GM23338 (cell line): ENCODE measurements at regions not wholly inside any gene's neighbourhood (a gene's known extent, or its start where the extent isn't known, plus 50 kb on each side); places are given as distances from the start of the nearest gene placed in this dataset.
"Not testable (repeated sequence)": the region's sequence is repeated elsewhere in the genome, so short reads cannot be mapped to it uniquely, and the experiment has no call there.

Experiments used
- ATAC-seq: fragments of 200-7000 bp; cut with Tn5 transposase; 3 replicates; pipeline ENCODE4 v1.9.1; 2020
- DNase-seq: peaks from one replicate; pipeline ENCODE4 v3.0.0-alpha.2; 2015; ENCODE audit warnings: low spot score
- H2AFZ ChIP-seq: fragments of 200-600 bp; sonication (generic); 2 replicates; pipeline ENCODE4 v1.8.0; 2016; ENCODE audit warnings: antibody characterized with exemption, mild to moderate bottlenecking, moderate library complexity
- H3F3A ChIP-seq: fragments of 200-600 bp; sonication (generic); replicated peaks from 2 replicates; pipeline ENCODE4 v1.8.0; 2017; ENCODE audit warnings: antibody characterized with exemption, mixed run types, low read depth
- H3K27ac ChIP-seq: fragments of 200-600 bp; sonication (generic); 2 replicates; pipeline ENCODE4 v1.6.1; 2016; ENCODE audit warnings: low read depth
- H3K27me3 ChIP-seq: fragments of 200-600 bp; sonication (generic); 2 replicates; pipeline ENCODE4 v1.8.0; 2016; ENCODE audit warnings: mild to moderate bottlenecking, mixed run types, moderate library complexity; ENCODE audit not compliant: insufficient read depth
- H3K36me3 ChIP-seq: fragments of 200-600 bp; sonication (generic); 2 replicates; pipeline ENCODE4 v1.8.0; 2016; ENCODE audit warnings: mild to moderate bottlenecking; ENCODE audit not compliant: insufficient read depth
- H3K4me1 ChIP-seq: fragments of 200-600 bp; sonication (generic); 2 replicates; pipeline ENCODE4 v1.8.0; 2016; ENCODE audit warnings: mild to moderate bottlenecking, moderate library complexity; ENCODE audit not compliant: insufficient read depth
- H3K4me2 ChIP-seq: fragments of 200-600 bp; sonication (generic); 2 replicates; pipeline ENCODE4 v1.7.1; 2017; ENCODE audit warnings: mixed run types
- H3K4me3 ChIP-seq: fragments of 200-600 bp; sonication (generic); 2 replicates; pipeline ENCODE4 v1.6.1; 2016; ENCODE audit warnings: mixed run types
- H3K79me2 ChIP-seq: fragments of 200-600 bp; sonication (generic); replicated peaks from 2 replicates; pipeline ENCODE4 v1.8.0; 2017; ENCODE audit warnings: mild to moderate bottlenecking; ENCODE audit not compliant: insufficient read depth
- H3K9me2 ChIP-seq: fragments of 200-600 bp; sonication (generic); 2 replicates; pipeline ENCODE4 v1.8.0; 2017; ENCODE audit not compliant: insufficient read depth
- H4K20me1 ChIP-seq: fragments of 200-600 bp; sonication (generic); replicated peaks from 2 replicates; pipeline ENCODE4 v1.8.0; 2017; ENCODE audit warnings: mild to moderate bottlenecking; ENCODE audit not compliant: insufficient read depth
- H3K27ac Mint-ChIP-seq: 2 replicates; pipeline ENCODE4 v1.8.0; 2020; ENCODE audit warnings: inconsistent platforms, mild to moderate bottlenecking, moderate library complexity, mixed read lengths
- H3K27me3 Mint-ChIP-seq: 3 replicates; pipeline ENCODE4 v1.8.0; 2022; ENCODE audit warnings: low read depth, mild to moderate bottlenecking, moderate library complexity, mixed read lengths, inconsistent platforms; ENCODE audit not compliant: insufficient read depth, poor library complexity
- H3K36me3 Mint-ChIP-seq: 3 replicates; pipeline ENCODE4 v1.8.0; 2021; ENCODE audit warnings: low read depth, mild to moderate bottlenecking, inconsistent platforms, moderate library complexity, mixed read lengths
- H3K4me1 Mint-ChIP-seq: 3 replicates; pipeline ENCODE4 v1.8.0; 2020; ENCODE audit warnings: mild to moderate bottlenecking, inconsistent platforms, mixed read lengths
- H3K4me3 Mint-ChIP-seq: 3 replicates; pipeline ENCODE4 v1.8.0; 2021; ENCODE audit warnings: moderate library complexity, mild to moderate bottlenecking, inconsistent platforms, mixed read lengths
- H3K9me3 Mint-ChIP-seq: 3 replicates; pipeline ENCODE4 v1.8.0; 2020; ENCODE audit warnings: moderate library complexity, mild to moderate bottlenecking, inconsistent platforms, mixed read lengths
- CREB1 ChIP-seq: fragments of 250-450 bp; sonication (Bioruptor Pico); IDR thresholded peaks from 2 replicates; pipeline ENCODE4 v1.5.0; 2020; ENCODE audit warnings: low read depth, mild to moderate bottlenecking, moderate library complexity
- EZH2 ChIP-seq: fragments of 200-600 bp; sonication (generic); IDR thresholded peaks from one replicate; pipeline ENCODE4 v1.8.0; 2017; ENCODE audit warnings: antibody characterized with exemption, mild to moderate bottlenecking, low read depth; ENCODE audit not compliant: unreplicated experiment
- EZH2phosphoT487 ChIP-seq: fragments of 200-600 bp; sonication (generic); IDR thresholded peaks from one replicate; pipeline ENCODE4 v1.8.1; 2018; ENCODE audit warnings: antibody characterized with exemption; ENCODE audit not compliant: unreplicated experiment
- JUNB ChIP-seq: IDR thresholded peaks from one replicate; pipeline ENCODE4 v1.6.1; 2016; ENCODE audit warnings: antibody characterized with exemption; ENCODE audit not compliant: unreplicated experiment
- STAT1 ChIP-seq: IDR thresholded peaks from one replicate; pipeline ENCODE4 v1.6.1; 2016; ENCODE audit warnings: antibody characterized with exemption; ENCODE audit not compliant: unreplicated experiment
- ZNF114 ChIP-seq: fragments of 250-450 bp; sonication (Bioruptor Pico); IDR thresholded peaks from 2 replicates; pipeline ENCODE4 v1.5.0; 2020; ENCODE audit warnings: mild to moderate bottlenecking, moderate library complexity
- ZNF331 ChIP-seq: fragments of 250-450 bp; sonication (Bioruptor Pico); IDR thresholded peaks from 2 replicates; pipeline ENCODE4 v1.5.0; 2020; ENCODE audit warnings: low read depth, mild to moderate bottlenecking, moderate library complexity
- TF ChIP-seq, protein P1 (sequence below): IDR thresholded peaks from 2 replicates; pipeline ENCODE4 v1.6.1; 2016; ENCODE audit warnings: antibody characterized with exemption
- TF ChIP-seq, protein P2 (sequence below): fragments of 250-450 bp; sonication (Bioruptor Pico); IDR thresholded peaks from 2 replicates; pipeline ENCODE4 v1.5.0; 2020; ENCODE audit warnings: mild to moderate bottlenecking, moderate library complexity

- Histone ChIP-seq H3K4me2 (no peak overlapping the region), H3K36me3 (no peaks in the 10 kb centered on the region), H3K9me2 (0 out of 2 replicates have a peak, but pooled peaks cover 2% of the 10 kb centered on the region), H3K4me1 (no peaks in the 10 kb centered on the region), H3F3A (no peaks in the 10 kb centered on the region), H3K27ac (no peak overlapping the region), H3K4me3 (no peak overlapping the region), H4K20me1 (no peaks in the 10 kb centered on the region), H3K27me3 (no peaks in the 10 kb centered on the region), H2AFZ (no peak overlapping the region), H3K79me2 (no peaks in the 10 kb centered on the region)
- H3K27ac Mint-ChIP-seq = no peak overlapping the region
- H3K4me1 Mint-ChIP-seq = no peaks in the 10 kb centered on the region
- DNase-seq (no peak), ATAC-seq (no peak)
- H3K27me3 Mint-ChIP-seq = no peaks in the 10 kb centered on the region
- H3K36me3 Mint-ChIP-seq = no peaks in the 10 kb centered on the region
- H3K9me3 Mint-ChIP-seq = 0 out of 3 replicates have a peak, but pooled peaks cover 3% of the 10 kb centered on the region
- TF ChIP-seq CREB1 (CRISPR knock-in tag) = no peak
- H3K4me3 Mint-ChIP-seq = no peak overlapping the region
Measured at GRCh38 chr11:38693306-38693705, 2095.3 kb upstream of the RAG2 start.

GRCh38 chr11:38690211-38690610 lies 2092.2 kb upstream of the RAG2 start:
- not testable (repeated sequence) for H3K4me3 ChIP-seq, H3K36me3 Mint-ChIP-seq, H3K36me3 ChIP-seq, H3K27ac ChIP-seq, H3K4me3 Mint-ChIP-seq, H3K4me1 ChIP-seq, H3K79me2 ChIP-seq, H3K4me1 Mint-ChIP-seq, H3K9me2 ChIP-seq, H3F3A ChIP-seq, H3K27ac Mint-ChIP-seq, H3K27me3 ChIP-seq, DNase-seq, H3K4me2 ChIP-seq, ATAC-seq, H3K9me3 Mint-ChIP-seq, H2AFZ ChIP-seq, H3K27me3 Mint-ChIP-seq, H4K20me1 ChIP-seq

- Mint-ChIP-seq H3K9me3 (no peaks in the 10 kb centered on the region), H3K4me1 (no peaks in the 10 kb centered on the region), H3K4me3 (no peak overlapping the region), H3K27ac (no peak overlapping the region), H3K36me3 (no peaks in the 10 kb centered on the region), H3K27me3 (no peaks in the 10 kb centered on the region)
- H4K20me1 ChIP-seq = no peaks in the 10 kb centered on the region
- DNase-seq (no peak), ATAC-seq (no peak)
- TF ChIP-seq, protein P1, sequence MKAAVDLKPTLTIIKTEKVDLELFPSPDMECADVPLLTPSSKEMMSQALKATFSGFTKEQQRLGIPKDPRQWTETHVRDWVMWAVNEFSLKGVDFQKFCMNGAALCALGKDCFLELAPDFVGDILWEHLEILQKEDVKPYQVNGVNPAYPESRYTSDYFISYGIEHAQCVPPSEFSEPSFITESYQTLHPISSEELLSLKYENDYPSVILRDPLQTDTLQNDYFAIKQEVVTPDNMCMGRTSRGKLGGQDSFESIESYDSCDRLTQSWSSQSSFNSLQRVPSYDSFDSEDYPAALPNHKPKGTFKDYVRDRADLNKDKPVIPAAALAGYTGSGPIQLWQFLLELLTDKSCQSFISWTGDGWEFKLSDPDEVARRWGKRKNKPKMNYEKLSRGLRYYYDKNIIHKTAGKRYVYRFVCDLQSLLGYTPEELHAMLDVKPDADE = no peak
- TF ChIP-seq JUNB (no peak), EZH2 (no peak), ZNF114 (CRISPR knock-in tag) (no peak), STAT1 (no peak), ZNF331 (no peak), EZH2phosphoT487 (no peak)
- TF ChIP-seq, protein P2, sequence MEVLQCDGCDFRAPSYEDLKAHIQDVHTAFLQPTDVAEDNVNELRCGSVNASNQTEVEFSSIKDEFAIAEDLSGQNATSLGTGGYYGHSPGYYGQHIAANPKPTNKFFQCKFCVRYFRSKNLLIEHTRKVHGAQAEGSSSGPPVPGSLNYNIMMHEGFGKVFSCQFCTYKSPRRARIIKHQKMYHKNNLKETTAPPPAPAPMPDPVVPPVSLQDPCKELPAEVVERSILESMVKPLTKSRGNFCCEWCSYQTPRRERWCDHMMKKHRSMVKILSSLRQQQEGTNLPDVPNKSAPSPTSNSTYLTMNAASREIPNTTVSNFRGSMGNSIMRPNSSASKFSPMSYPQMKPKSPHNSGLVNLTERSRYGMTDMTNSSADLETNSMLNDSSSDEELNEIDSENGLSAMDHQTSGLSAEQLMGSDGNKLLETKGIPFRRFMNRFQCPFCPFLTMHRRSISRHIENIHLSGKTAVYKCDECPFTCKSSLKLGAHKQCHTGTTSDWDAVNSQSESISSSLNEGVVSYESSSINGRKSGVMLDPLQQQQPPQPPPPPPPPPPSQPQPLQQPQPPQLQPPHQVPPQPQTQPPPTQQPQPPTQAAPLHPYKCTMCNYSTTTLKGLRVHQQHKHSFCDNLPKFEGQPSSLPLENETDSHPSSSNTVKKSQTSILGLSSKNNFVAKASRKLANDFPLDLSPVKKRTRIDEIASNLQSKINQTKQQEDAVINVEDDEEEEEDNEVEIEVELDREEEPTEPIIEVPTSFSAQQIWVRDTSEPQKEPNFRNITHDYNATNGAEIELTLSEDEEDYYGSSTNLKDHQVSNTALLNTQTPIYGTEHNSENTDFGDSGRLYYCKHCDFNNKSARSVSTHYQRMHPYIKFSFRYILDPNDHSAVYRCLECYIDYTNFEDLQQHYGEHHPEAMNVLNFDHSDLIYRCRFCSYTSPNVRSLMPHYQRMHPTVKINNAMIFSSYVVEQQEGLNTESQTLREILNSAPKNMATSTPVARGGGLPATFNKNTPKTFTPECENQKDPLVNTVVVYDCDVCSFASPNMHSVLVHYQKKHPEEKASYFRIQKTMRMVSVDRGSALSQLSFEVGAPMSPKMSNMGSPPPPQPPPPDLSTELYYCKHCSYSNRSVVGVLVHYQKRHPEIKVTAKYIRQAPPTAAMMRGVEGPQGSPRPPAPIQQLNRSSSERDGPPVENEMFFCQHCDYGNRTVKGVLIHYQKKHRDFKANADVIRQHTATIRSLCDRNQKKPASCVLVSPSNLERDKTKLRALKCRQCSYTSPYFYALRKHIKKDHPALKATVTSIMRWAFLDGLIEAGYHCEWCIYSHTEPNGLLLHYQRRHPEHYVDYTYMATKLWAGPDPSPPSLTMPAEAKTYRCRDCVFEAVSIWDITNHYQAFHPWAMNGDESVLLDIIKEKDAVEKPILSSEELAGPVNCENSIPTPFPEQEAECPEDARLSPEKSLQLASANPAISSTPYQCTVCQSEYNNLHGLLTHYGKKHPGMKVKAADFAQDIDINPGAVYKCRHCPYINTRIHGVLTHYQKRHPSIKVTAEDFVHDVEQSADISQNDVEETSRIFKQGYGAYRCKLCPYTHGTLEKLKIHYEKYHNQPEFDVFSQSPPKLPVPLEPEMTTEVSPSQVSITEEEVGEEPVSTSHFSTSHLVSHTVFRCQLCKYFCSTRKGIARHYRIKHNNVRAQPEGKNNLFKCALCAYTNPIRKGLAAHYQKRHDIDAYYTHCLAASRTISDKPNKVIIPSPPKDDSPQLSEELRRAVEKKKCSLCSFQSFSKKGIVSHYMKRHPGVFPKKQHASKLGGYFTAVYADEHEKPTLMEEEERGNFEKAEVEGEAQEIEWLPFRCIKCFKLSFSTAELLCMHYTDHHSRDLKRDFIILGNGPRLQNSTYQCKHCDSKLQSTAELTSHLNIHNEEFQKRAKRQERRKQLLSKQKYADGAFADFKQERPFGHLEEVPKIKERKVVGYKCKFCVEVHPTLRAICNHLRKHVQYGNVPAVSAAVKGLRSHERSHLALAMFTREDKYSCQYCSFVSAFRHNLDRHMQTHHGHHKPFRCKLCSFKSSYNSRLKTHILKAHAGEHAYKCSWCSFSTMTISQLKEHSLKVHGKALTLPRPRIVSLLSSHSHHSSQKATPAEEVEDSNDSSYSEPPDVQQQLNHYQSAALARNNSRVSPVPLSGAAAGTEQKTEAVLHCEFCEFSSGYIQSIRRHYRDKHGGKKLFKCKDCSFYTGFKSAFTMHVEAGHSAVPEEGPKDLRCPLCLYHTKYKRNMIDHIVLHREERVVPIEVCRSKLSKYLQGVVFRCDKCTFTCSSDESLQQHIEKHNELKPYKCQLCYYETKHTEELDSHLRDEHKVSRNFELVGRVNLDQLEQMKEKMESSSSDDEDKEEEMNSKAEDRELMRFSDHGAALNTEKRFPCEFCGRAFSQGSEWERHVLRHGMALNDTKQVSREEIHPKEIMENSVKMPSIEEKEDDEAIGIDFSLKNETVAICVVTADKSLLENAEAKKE = no peak
- H2AFZ ChIP-seq = no peak overlapping the region
- H3K36me3 ChIP-seq = no peaks in the 10 kb centered on the region
- H3K4me2 ChIP-seq = no peak overlapping the region
- H3K4me3 ChIP-seq = no peak overlapping the region
- no peaks in the 10 kb centered on the region for H3K79me2 ChIP-seq
- H3K4me1 ChIP-seq = no peaks in the 10 kb centered on the region
- H3K27ac ChIP-seq = no peak overlapping the region
- H3F3A ChIP-seq = no peaks in the 10 kb centered on the region
- H3K27me3 ChIP-seq = no peaks in the 10 kb centered on the region
- no peaks in the 10 kb centered on the region for H3K9me2 ChIP-seq
Measured at GRCh38 chr11:38687008-38687407, 2089.0 kb upstream of the RAG2 start.
